ENCODE measurements at regions not wholly inside any gene's neighbourhood (a gene's known extent, or its start where the extent isn't known, plus 50 kb on each side); places are given as distances from the start of the nearest gene placed in this dataset.

GRCh38 chr6:53199765-53200164 lies 51.1 kb upstream of the GCM1 start:
- H4K8ac ChIP-seq (replicated peaks; ENCODE audit: insufficient read length, low read depth, low read length), result no peak overlapping the region
- no peaks in the 10 kb centered on the region for H3K27me3 ChIP-seq (ENCODE audit: insufficient read depth, low read length)
- H4K91ac ChIP-seq (ENCODE audit: insufficient read length, low read depth, low read length), result no peak overlapping the region
- no peak overlapping the region for H3T11ph ChIP-seq (ENCODE audit: low read length)
- no peak overlapping the region for H2BK15ac ChIP-seq (ENCODE audit: low read depth, low read length)
- H3K14ac ChIP-seq (ENCODE audit: insufficient read depth, low read length), result no peak overlapping the region
- DNase-seq, result no peak
- H3K27ac Mint-ChIP-seq, result no peak overlapping the region
- H3K4me1 ChIP-seq (ENCODE audit: insufficient read depth, low read length), result no peaks in the 10 kb centered on the region
- H3K9me3 Mint-ChIP-seq, result no peaks in the 10 kb centered on the region
- H3K4me1 Mint-ChIP-seq, result peaks cover 11 to 13% of the 10 kb centered on the region in 2 experiments
- no peaks in the 10 kb centered on the region for H3K36me3 Mint-ChIP-seq (ENCODE audit: insufficient read depth in 1 of 3, low read depth in 3 of 3)
- H3K4me2 ChIP-seq (ENCODE audit: insufficient read depth, insufficient read length, low read length), result no peak overlapping the region
- H2AFZ ChIP-seq (ENCODE audit: low read length), result no peak overlapping the region
- H3K23ac ChIP-seq (ENCODE audit: insufficient read length, low read depth, low read length), result no peak overlapping the region
- no peaks in the 10 kb centered on the region for H3K27me3 Mint-ChIP-seq (ENCODE audit: low read depth)
- H3K27ac ChIP-seq (ENCODE audit: insufficient read length, low read depth, low read length), result no peak overlapping the region
- no peaks in the 10 kb centered on the region for H3K79me2 ChIP-seq (ENCODE audit: insufficient read depth, low read length)
- H3K4ac ChIP-seq (ENCODE audit: low read depth, low read length), result no peak overlapping the region
- no peak for TF ChIP-seq CTCF (conservative IDR thresholded peaks at IDR 0.05)
- H3K4me3 Mint-ChIP-seq, result no peak overlapping the region
- no peak overlapping the region for H3K9ac ChIP-seq (ENCODE audit: extremely low read depth, insufficient read length, low read length)
- no peak overlapping the region for H2BK120ac ChIP-seq (ENCODE audit: low read depth, low read length, poor library complexity, severe bottlenecking)
- no peaks in the 10 kb centered on the region for H3K79me1 ChIP-seq (ENCODE audit: insufficient read depth, low read depth, low read length, poor library complexity, severe bottlenecking)
- H3K9me3 ChIP-seq (ENCODE audit: control insufficient read depth, low read depth, low read length), result no peaks in the 10 kb centered on the region
- H2AK5ac ChIP-seq (ENCODE audit: insufficient read length, low read length), result no peak overlapping the region
- H2BK20ac ChIP-seq (ENCODE audit: low read depth, low read length, poor library complexity, severe bottlenecking), result no peak overlapping the region
- no peaks in the 10 kb centered on the region for H4K20me1 ChIP-seq (ENCODE audit: control insufficient read depth, insufficient read depth, insufficient read length)
- H3K23me2 ChIP-seq (ENCODE audit: insufficient read length, low read depth, low read length, poor library complexity, severe bottlenecking), result no peaks in the 10 kb centered on the region
- no CpG with 5 or more reads among the region's 2 CpGs for WGBS (ENCODE audit: extremely low coverage, insufficient read length, low lambda C conversion rate)
- no peak overlapping the region for H4K5ac ChIP-seq (ENCODE audit: insufficient read length, low read depth, low read length)
- H3K18ac ChIP-seq (ENCODE audit: insufficient read length, low read depth, low read length), result no peak overlapping the region
- no peak overlapping the region for H2BK12ac ChIP-seq (ENCODE audit: insufficient read length, low read depth, low read length)
- H2BK5ac ChIP-seq (ENCODE audit: insufficient read length, low read length), result no peak overlapping the region
- no peak overlapping the region for H3K56ac ChIP-seq (ENCODE audit: insufficient read length, low read depth, low read length)
